GM19395 (cell line): ENCODE measurements at regions not wholly inside any gene's neighbourhood (a gene's known extent, or its start where the extent isn't known, plus 50 kb on each side); places are given as distances from the start of the nearest gene placed in this dataset.
"Not testable (repeated sequence)": the region's sequence is repeated elsewhere in the genome, so short reads cannot be mapped to it uniquely, and the experiment has no call there.

Source experiments
- ATAC-seq: cut with Tn5 transposase; IDR thresholded peaks from one replicate; pipeline ENCODE4 v1.9.1; 2021; ENCODE audit warnings: mild to moderate bottlenecking, moderate library complexity; ENCODE audit not compliant: unreplicated experiment

- peak; percentile 92 for ATAC-seq
Measured at GRCh38 chr5:117131048-117131679, 556.5 kb upstream of the SEMA6A start.

GRCh38 chr5:117118499-117118898, 543.9 kb upstream of the SEMA6A start:
- no peak for ATAC-seq

GRCh38 chr5:117117314-117117713, 542.7 kb upstream of the SEMA6A start:
- ATAC-seq, result not testable (repeated sequence)

GRCh38 chr5:117110548-117110947, 535.9 kb upstream of the SEMA6A start:
- ATAC-seq, result no peak

- no peak for ATAC-seq
Measured at GRCh38 chr5:117107859-117108258, 533.2 kb upstream of the SEMA6A start.

- no peak for ATAC-seq
Measured at GRCh38 chr5:117103703-117104102, 529.1 kb upstream of the SEMA6A start.

- ATAC-seq, result peak; percentile 64
Measured at GRCh38 chr5:117102591-117102990, 528.0 kb upstream of the SEMA6A start.

GRCh38 chr5:117100176-117100575, 525.6 kb upstream of the SEMA6A start:
- no peak for ATAC-seq

GRCh38 chr5:117098094-117098493, 523.5 kb upstream of the SEMA6A start:
- no peak for ATAC-seq

GRCh38 chr5:117095346-117096332, 521.0 kb upstream of the SEMA6A start:
- ATAC-seq, result no peak

GRCh38 chr5:117094114-117094815, 519.6 kb upstream of the SEMA6A start:
- ATAC-seq, result no peak

- ATAC-seq, result no peak
Measured at GRCh38 chr5:117093653-117094052, 519.0 kb upstream of the SEMA6A start.

- ATAC-seq, result no peak
Measured at GRCh38 chr5:117089001-117089400, 514.4 kb upstream of the SEMA6A start.

GRCh38 chr5:117088176-117088575, 513.6 kb upstream of the SEMA6A start:
- ATAC-seq, result no peak

- no peak for ATAC-seq
Measured at GRCh38 chr5:117084067-117084466, 509.4 kb upstream of the SEMA6A start.

GRCh38 chr5:117082977-117083376, 508.4 kb upstream of the SEMA6A start:
- ATAC-seq, result no peak

GRCh38 chr5:117077142-117077541, 502.5 kb upstream of the SEMA6A start:
- ATAC-seq, result no peak

- ATAC-seq, result no peak
Measured at GRCh38 chr5:117072439-117072838, 497.8 kb upstream of the SEMA6A start.

- ATAC-seq, result no peak
Measured at GRCh38 chr5:117065800-117066199, 491.2 kb upstream of the SEMA6A start.

GRCh38 chr5:117065161-117065560, 490.5 kb upstream of the SEMA6A start:
- no peak for ATAC-seq

- ATAC-seq, result no peak
Measured at GRCh38 chr5:117060099-117060498, 485.5 kb upstream of the SEMA6A start.
